Stimulated activated CD8-positive, alpha-beta memory T cell treated with anti-CD3 and anti-CD28 coated beads, Interleukin-15, amount 100 ng/mL, for 24 hours (primary cell): ENCODE measurements at regions not wholly inside any gene's neighbourhood (a gene's known extent, or its start where the extent isn't known, plus 50 kb on each side); places are given as distances from the start of the nearest gene placed in this dataset.
"Not testable (repeated sequence)": the region's sequence is repeated elsewhere in the genome, so short reads cannot be mapped to it uniquely, and the experiment has no call there.

Experiments
- DNase-seq: peaks from one replicate; pipeline ENCODE4 v3.0.0-alpha.2; 2020; ENCODE audit warnings: low read depth

DNA sequence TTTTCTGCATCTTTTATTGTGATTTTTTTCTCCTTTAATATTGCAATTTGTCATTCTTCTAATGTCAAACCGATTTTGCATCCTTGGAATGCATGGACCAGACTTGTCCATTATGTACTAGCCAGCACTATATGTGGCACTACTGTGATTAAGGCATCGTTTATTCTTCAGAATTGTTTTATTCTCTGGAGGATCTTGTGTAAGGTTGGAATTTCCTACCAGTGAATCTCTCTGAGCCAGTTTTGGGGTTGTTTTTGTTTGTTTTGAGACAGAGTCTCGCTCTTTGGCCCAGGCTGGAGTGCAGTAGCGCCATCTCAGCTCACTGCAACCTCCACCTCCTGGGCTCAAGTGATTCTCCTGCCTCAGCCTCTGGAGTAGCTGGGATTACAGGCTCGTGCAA is 58.5 kb downstream of the IGLL5 start:
- no peak for DNase-seq

DNA sequence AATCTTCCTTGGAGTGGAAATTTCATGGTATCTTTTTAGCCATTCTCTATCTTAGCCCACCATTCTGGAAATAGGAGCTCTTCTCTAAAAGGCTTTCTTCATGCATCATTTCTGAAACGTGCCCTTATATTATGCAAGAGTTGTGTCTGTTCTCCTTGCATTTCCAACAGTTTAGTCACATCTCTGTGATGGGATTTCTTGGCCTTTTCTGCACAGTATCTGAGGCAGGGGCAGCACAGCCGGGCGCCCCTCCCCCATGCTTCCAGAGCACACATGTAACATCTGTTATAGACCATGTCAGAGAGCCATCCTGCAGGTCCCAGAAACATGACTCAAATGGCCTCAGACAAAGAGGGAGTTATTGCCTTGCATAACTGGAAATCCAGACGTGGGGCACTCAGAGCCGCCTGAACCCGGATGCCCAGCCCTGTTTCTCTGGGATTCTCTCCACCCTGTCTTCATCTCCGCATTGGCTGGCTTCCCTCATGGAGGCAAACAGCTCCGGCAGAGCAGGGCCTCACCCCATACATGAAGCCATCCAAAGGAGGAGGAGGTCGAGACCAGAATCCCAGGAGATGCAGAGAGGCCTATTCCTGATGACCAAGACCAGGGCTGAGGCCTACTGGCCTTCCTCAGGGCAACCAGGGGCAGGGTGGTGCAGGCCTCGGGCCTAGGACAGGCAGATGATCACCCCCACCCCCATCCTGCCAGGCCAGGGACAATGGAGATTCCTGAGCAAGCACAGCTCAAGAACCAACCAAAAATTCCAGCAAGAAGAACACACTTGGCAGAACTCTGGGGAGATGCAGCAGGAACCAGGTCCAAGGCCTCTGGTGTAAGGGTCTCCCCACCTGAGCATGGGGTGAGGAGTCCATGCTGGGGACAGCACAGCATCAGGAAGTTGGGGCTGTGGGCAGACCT is 61.3 kb downstream of the IGLL5 start:
- no peak for DNase-seq

DNA sequence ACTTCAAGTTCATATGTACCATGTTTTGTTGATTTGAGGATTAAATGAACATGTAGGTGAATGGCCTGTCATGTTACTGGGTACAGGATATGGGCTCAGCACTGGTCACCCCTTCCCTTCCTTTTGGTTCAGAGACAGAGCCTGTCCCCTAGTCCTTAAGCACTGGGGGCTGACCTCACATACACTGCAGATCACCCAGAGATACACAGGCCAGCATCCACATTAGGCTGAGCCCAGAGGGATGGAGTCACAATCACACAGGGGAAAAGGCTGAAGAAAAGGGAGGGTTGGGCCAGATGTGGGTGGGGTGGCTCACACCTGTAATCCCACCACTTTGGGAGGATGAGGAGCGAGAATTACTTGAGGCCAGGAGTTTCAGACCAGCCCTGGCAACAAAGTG is 62.3 kb downstream of the IGLL5 start:
- no peak for DNase-seq

DNA sequence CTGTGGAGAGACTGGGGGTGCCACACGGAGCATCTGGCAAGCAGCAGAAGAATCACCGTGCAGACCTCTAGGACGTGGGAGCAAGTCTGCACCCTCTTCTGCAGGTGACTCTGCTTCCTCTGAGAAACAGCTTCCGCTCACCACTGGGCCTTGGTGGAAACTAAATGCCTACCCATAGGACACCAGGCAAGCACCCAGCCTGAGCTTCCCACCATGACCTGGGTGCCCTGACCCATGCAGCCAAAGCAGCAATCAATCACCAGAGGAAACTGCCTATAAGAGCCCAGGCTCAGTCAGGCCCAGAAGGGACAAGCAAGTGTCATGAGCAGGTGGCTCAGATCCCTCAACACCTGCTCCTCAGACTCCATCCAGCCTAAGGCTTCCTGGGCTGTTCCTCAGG is 63.4 kb downstream of the IGLL5 start:
- no peak for DNase-seq

DNA sequence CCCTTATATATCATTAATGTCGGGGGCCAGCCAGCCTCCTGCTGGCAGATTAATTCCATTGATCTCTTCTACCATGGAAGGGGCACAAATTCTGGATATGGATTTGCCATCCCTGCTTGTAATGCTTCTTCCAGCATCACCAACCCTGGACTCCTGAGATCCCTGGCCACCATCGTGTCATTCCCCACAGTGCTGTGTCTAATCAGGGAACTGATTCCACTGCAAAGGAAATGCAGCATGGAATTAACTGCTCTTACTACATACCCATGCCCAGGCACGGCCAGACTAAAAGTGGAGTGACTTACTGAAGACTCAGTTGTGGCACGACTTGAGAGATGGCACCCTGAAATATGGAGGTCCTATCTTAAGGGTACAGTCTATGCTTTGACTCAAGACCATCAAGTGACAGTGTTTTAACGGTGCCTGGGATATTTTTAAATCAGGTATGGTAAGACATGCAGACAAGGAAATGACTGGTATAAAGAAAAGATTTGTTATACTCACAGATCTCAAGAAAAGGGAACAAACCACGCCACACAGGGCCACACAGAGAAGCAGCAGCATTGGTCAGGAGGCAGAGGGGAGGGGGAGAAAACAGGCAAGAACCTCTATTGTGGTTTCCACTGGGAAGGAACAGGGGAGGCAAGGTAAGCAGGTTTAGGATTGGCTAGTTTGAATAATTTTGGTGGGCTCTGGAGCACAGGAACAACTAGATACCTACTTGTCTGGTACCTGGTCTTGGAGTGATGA is 65.1 kb downstream of the IGLL5 start:
- no peak for DNase-seq

DNA sequence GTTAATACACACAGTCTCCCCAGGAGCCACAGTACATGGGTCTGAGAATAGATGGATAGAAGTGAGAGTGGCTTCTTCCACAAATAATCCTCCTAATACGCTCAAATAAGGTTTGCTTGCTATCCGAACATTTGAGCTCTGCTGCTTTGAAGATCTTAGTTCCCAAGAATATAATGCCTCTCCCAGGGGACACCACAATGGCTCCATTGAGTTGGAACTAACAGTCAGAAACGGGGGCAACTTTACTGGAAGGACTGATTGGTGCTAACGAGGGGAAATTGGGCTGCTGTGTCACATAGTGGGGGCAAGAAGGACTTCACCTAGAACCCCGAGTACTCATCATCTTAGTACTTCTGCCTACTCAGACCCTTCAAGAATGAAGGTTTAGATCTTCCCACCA is 66.2 kb downstream of the IGLL5 start:
- no peak for DNase-seq

DNA sequence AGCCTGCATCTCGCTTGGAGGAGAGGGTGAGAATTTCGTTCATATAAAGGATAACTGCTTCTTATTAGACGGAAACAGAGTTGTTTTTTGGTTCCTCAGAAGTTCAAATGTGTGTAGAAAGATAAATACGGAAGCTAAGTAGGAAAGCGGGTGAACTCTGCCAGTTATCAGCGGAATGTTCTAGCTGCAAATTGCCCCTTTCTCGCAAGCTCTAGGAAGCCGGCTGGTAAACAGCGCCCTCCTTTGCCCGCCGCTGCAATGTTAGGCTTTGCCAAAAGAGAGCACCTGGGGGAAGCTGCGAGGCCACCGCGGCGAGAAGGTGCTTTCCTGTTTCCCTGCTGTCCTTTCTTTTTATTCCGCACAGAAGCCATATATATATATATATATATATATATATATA is 67.0 kb downstream of the IGLL5 start:
- DNase-seq: no peak

DNA sequence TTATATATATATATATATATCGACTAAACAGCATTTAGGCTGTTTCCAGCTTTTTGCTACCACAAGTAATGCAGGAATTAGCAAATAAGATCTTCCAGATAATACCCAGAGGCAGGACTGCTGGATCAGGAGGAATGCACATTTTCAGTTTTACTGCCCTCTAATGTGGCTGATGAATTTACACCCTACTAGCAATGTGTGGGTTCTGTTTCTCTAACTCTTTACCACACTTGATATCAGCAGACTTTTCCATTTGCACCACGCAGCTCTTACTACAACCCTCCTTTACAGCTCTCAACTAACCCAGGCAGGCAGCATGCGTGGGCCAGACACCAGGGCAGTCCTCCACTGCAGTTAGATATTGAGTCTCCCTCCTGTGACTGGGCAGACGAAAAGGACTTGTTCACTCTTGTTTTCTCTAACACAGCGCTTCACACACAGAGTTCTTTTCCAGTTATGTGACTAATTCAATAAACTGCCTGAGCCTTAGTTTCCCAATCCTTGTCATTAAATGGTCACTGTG is 67.7 kb downstream of the IGLL5 start:
- no peak for DNase-seq

DNA sequence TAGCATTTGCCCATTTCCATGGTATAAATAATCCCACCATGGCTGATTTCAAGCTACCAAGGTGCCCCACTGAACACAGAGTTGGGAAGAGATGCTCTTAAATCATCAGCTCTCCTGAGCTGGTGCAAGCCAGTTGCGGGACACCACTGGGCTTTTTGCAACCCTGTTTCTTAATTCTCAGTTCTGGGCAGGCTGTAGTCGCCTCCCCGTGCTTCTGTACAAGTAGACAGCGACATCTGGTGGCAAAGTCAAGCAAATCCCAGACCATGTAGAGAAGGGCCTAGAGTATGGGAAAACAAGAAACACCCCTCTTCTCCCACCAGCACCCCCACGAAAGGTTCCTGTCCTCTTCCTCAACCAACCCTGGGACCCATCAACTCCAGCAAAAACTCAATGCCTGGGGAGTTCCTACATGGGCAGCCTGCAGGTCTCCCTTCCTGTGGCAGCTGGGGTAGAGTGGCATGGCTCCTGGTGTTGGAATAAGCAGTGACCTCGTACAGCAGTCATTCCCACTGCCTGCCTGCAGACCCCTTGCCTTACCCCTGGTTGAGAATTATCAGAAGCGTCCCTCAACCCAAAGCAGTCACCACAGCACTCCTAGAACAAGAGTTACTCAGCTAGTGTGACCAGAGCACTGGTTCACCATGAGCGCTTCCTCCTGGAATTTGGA is 68.4 kb downstream of the IGLL5 start:
- no peak for DNase-seq

DNA sequence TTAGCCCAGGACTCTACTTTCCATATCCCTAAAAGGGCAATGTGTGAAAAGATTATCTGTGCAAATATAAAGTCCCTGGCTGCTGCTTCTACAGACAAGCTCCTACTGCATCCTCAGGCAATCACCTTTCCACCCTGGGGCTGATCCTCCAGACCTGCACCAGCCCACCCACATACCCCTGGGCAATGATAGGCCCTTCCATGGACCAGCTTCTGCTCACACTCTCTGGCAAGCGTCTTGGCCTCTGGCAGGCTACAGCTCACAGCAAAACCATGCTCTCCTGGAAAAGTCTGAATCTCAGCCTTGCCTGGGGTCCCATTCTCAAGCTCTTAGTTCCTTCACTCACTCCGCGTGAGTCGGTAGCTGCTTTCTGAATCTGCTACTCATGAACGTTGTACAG is 69.5 kb downstream of the IGLL5 start:
- DNase-seq: no peak

DNA sequence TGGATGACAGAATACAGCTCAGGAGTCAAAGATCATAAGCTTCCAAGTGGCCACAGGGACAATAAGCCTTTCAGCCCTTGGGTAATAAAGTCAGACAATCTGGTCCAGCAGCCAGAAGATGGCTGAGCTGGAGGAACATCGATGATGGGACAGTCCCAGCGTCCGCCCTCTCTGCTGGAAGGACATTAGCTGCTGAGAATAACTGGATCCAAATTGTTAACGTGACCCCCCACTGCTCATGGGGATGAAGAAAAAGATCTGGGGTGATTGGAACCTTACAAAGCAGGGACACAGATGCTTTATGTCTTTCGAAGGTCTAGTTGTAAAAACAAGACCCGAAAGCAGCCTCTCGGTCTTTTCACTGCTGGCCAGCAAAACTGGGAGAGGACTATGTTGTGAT is 71.0 kb downstream of the IGLL5 start:
- DNase-seq: no peak

DNA sequence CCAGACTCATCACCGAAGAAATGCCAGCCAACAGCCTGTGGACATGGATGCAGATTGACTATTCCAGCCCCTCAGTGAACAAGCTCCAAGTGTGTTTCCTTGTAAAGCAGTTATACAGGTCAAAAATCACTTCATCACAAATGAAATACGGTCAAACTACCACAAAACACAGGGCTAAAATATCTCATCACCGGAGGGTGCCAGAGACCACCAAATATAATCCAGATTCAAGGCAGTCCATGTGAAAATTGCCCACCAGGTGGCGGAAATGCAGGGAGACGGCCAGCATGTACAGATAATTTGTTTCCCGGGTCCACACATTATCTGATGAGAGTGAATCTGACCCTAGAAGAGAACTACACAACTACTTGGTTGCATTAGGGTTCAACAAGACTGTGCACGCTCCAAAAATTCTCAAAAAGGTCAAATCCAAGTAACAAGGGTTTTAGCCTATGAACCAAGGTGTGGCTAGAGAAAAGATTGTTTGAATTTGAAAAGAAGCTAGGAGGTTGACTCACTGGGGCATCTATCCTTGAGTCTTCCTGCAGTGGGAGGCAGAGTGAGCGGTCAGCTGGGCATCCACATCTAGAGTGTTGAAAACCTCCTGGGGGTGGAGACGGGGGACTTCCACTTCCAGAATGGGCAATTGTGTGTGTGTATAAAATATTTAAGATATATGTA is 71.7 kb downstream of the IGLL5 start:
- DNase-seq: peak; percentile 42

DNA sequence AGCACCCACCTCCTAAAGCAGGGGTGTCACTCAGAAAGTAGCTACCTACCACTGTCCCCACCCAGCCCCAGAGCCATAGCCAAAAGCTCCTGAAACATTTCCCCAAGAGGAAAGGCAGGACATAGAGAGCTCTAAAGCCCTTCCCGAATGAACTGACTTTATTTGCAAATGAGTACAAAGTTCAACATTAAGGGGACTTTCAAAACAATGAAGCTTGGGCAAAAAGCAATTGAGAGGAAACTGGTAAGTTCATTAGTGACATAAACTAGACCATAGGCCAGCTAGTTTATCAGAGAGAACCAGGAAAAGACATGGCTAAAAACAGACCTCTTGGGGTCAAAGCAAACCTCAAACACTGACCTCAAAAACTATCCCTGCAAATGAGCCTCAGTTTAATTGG is 72.7 kb downstream of the IGLL5 start:
- no peak for DNase-seq

DNA sequence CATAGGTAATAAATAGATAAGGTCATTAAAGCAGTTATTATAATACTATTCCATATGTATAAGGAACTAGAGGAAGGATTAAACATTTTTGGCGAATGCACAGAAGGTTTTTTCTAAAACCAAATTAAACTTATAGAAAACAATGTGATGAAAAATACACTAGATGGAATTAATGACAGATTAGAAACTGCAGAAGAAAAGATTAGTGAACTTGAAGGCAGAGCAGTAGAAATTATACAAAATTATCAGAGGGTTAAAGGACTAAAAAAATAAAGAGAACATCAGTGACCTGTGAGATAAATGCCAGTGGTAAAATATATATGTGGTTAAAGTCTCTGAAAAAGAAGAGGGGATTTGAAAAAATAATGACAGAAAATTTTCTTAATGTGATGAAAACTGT is 74.0 kb downstream of the IGLL5 start:
- no peak for DNase-seq

DNA sequence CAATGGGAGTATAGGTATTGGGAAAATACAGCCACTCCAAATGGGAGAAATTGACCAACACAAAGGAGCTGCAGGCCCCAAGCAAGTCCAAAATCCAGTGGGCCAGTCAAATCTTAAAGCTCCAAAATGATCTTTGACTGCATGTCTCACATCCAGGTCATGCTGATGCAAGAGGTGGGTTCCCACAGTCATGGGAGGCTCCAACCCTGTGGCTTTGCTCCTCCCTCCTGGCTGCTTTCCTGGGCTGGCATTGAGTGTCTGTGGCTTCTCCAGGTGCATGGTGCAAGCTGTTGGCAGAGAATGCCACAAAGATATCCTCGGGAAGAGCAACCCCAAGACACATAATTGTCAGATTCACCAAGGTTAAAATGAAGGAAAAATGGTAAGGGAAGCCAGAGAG is 80.8 kb downstream of the IGLL5 start:
- no peak for DNase-seq

DNA sequence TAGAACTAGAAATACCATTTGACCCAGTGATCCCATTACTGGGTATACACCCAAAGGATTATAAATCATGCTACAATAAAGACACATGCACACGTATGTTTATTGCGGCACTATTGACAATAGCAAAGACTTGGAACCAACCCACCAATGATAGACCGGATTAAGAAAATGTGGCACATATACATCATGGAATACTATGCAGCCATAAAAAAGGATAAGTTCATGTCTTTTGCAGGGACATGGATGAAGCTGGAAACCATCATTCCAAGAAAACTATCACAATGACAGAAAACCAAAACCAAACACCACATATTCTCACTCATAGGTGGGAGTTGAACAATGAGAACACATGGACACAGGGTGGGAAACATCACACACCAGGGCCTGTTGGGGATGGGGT is 85.0 kb downstream of the IGLL5 start:
- DNase-seq: not testable (repeated sequence)

DNA sequence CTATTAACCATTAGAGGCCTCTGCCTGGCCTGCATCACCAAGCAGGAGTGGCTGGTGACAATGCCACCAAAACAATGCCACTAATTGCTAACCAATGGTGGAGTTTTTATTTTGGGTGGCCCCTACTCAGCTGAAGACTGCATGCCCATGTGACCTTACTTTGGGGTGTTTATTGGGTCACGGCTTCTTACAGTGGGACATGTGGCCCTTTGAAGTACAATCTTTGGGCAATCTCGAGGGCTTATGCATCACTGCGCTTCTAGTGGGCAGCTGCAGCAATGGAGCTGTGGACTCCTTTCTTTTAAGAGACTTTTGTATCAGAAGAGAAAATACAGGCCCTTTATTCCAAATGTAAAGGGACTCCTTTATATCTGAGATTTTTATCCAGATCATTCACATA is 85.7 kb downstream of the IGLL5 start:
- no peak for DNase-seq

DNA sequence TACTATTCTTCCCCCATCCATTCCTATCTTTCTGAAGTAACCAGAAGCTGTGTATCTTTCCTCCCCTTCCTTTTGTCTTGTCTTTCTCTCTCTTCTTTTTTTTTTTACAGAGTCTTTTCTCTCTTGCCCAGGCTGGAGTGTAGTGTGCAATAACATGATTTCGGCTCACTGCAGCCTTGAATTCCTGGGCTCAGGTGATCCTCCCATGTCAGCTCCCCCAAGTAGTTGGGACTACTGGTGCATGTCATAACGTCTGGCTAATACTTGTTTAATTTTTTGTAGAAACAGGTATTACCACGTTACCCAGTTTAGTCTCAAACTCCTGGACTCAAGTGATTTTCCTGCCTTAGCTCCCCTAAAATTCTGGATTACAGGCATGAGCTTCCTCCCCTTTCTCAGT is 86.5 kb downstream of the IGLL5 start:
- DNase-seq: no peak

DNA sequence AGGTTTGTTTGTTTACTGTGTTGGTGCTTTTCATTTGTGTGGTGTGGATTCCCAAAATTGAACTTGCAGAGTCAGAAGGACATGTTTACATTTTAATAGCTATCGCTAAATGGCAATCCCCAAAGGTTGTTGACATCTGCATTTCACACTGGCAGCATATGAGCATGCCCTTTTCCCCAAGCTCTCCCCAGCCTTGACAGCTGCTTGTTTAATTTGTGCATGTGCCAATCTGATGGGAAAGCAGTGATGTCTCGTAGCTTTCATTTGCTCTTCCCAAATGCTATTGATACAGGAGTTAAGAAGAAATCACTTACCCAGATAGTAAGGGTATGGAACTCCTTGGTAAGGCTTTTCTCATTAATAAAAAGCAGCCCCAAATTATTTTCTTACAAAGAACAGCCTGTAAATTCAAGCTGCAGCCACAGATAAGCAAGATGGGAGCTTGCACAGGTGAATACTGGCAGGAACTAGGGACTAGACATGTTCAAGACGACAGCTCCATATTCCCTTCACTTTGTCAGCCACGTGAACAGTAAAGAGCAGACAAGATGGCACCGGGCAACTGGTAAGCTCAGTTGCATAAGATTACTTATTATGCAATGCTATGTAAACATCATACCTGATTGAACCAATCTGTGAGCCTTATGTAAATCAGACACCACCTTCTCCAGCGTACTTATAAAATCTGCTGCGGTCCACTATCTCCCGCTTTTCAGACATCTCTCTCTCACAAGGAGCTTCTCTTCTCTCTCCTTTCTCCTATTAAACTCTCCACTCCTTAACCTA is 87.4 kb downstream of the IGLL5 start:
- no peak for DNase-seq

DNA sequence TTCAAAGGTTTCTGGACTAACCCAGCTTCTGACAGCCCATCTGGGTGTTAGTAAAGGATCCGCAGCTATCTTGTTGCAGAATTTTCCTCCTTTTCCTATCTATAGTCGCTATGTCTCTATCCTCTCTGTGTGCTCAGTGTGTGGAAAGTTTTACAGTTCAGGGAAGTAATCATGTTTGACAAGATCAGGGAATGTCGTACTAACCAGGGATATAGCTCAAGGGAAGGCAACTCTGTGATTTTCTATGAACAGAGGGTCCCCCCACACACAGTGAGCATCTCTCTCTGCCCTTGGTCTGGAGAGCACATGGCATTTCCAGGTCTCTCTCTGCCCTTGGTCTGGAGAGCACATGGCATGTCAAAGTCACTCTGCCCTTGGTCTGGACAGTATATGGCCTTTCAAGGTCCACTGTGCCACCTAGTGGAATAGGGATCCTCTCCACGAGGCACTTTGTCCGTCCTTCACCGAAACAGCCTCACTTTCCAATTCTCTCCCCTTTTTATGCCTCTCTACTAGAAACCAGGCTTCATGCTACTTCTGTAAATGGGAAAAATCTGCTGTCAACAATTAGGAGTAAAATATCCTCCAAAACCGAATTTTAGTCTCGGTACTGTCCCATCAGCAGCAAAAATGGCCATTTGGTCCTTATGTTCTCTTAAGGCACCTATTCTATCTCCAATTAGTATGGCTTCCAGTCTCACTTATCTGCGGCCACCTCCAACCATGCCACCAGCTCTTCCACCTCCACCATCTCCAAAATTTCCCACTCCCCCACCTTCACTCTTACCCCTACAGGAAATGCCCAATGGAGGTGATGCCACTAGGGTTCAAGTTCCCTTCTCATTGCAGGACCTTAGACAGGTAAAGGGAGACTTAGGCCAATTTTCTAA is 88.7 kb downstream of the IGLL5 start:
- no peak for DNase-seq
